Tibial nerve (tissue), 4 donors: ENCODE measurements at regions not wholly inside any gene's neighbourhood (a gene's known extent, or its start where the extent isn't known, plus 50 kb on each side); places are given as distances from the start of the nearest gene placed in this dataset.
"Not testable (repeated sequence)": the region's sequence is repeated elsewhere in the genome, so short reads cannot be mapped to it uniquely, and the experiment has no call there.

Source experiments
- DNase-seq, 2 donors: peaks; one replicate each; pipeline ENCODE4 v3.0.0-alpha.2; 2019; ENCODE audit warnings: low spot score in 2 of 2
- H3K27ac ChIP-seq, 4 donors: fragments of 200-600 bp; sonication (generic) in 3 of 4; one replicate each; pipeline ENCODE4 v1.5.1; 2017 to 2019; ENCODE audit warnings: mild to moderate bottlenecking in 1 of 4
- H3K27me3 ChIP-seq, 2 donors: fragments of 200-600 bp; sonication (generic) in 1 of 2; one replicate each; pipeline versions ENCODE4 v1.5.1 to v1.6.0; 2017 to 2019
- H3K36me3 ChIP-seq, 3 donors: fragments of 200-600 bp; sonication (generic); one replicate each; pipeline ENCODE4 v1.5.1; 2018 to 2019
- H3K4me1 ChIP-seq, 4 donors: fragments of 200-600 bp; sonication (generic) in 3 of 4; one replicate each; pipeline ENCODE4 v1.5.1; 2017 to 2019
- H3K4me3 ChIP-seq, 4 donors: fragments of 200-600 bp; sonication (generic) in 3 of 4; one replicate each; pipeline ENCODE4 v1.5.1; 2017 to 2019; ENCODE audit warnings: mild to moderate bottlenecking in 1 of 4, moderate library complexity in 1 of 4
- H3K9me3 ChIP-seq, 4 donors: fragments of 200-600 bp; sonication (generic) in 3 of 4; one replicate each; pipeline ENCODE4 v1.5.1; 2017 to 2019
- CTCF ChIP-seq, 5 experiments: fragments of 200-600 bp in 3 of 5; fragments of 450-650 bp in 2 of 5; sonication (generic) in 3 of 5; IDR thresholded peaks; one replicate each; pipeline ENCODE4 v1.5.1; 2016 to 2019; ENCODE audit warnings: antibody characterized with exemption in 5 of 5, mild to moderate bottlenecking in 3 of 5, moderate library complexity in 2 of 5
- EP300 ChIP-seq, 2 donors: sonication (generic); formaldehyde crosslinking; IDR thresholded peaks; one replicate each; pipeline ENCODE4 v1.6.1; 2017; ENCODE audit warnings: antibody characterized with exemption in 2 of 2, mild to moderate bottlenecking in 1 of 2
- POLR2A ChIP-seq, 2 donors: fragments of 450-650 bp; IDR thresholded peaks; one replicate each; pipeline ENCODE4 v1.6.1; 2017; ENCODE audit warnings: antibody characterized with exemption in 2 of 2, mild to moderate bottlenecking in 2 of 2, moderate library complexity in 2 of 2
- WGBS, 2 donors: methylation state at CpG; one replicate each; pipeline ENCODE4 v1.1.5; 2018; 5-methylcytosine and 5-hydroxymethylcytosine counted together

- Histone ChIP-seq H3K36me3 (peaks cover 0 to 3% (median 0%) of the 10 kb centered on the region in 3 donors), H3K9me3 (peaks cover 0 to 6% (median 0%) of the 10 kb centered on the region in 4 donors), H3K27ac (no peak overlapping the region), H3K27me3 (no peaks in the 10 kb centered on the region), H3K4me3 (no peak overlapping the region), H3K4me1 (no peaks in the 10 kb centered on the region)
- 89 to 94% methylated on average over 5 to 6 of the region's 6 CpGs for WGBS, 2 donors
- TF ChIP-seq EP300 (IDR thresholded peaks at IDR 0.05) (no peak), POLR2A (IDR thresholded peaks at IDR 0.05) (no peak), CTCF (IDR thresholded peaks at IDR 0.05) (no peak)
- no peak for DNase-seq
Observed at GRCh38 chr4:79247695-79248394, 78.0 kb downstream of the NAA11 start.

GRCh38 chr4:79245200-79245940 is 80.5 kb downstream of the NAA11 start:
- not testable (repeated sequence) for H3K4me1 ChIP-seq, H3K9me3 ChIP-seq, H3K36me3 ChIP-seq, H3K27me3 ChIP-seq, H3K4me3 ChIP-seq, DNase-seq, H3K27ac ChIP-seq
- 84 to 91% methylated on average over 16 to 25 of the region's 44 CpGs for WGBS, 2 donors

GRCh38 chr4:79241846-79242245 is 84.0 kb downstream of the NAA11 start:
- H3K4me1 ChIP-seq: no peaks in the 10 kb centered on the region

GRCh38 chr4:79237851-79238250 is 88.0 kb downstream of the NAA11 start:
- DNase-seq: no peak
- Histone ChIP-seq H3K27ac (no peak overlapping the region), H3K36me3 (no peaks in the 10 kb centered on the region), H3K27me3 (no peaks in the 10 kb centered on the region), H3K4me3 (no peak overlapping the region), H3K9me3 (no peaks in the 10 kb centered on the region), H3K4me1 (no peaks in the 10 kb centered on the region)
- WGBS, 2 donors: 23 to 31% methylated on average over 2 of the region's 2 CpGs
- TF ChIP-seq POLR2A (IDR thresholded peaks at IDR 0.05): no peak

More at GRCh38 chr4:79241846-79242245, 84.0 kb downstream of the NAA11 start:
- TF ChIP-seq POLR2A (IDR thresholded peaks at IDR 0.05): no peak
- TF ChIP-seq CTCF (IDR thresholded peaks at IDR 0.05): no peak
- no peak for TF ChIP-seq EP300 (IDR thresholded peaks at IDR 0.05)
- DNase-seq: no peak
- H3K4me3 ChIP-seq: no peak overlapping the region
- H3K9me3 ChIP-seq: peaks cover 0 to 6% (median 0%) of the 10 kb centered on the region in 4 donors
- peaks cover 0 to 3% (median 0%) of the 10 kb centered on the region in 3 donors for H3K36me3 ChIP-seq
- WGBS, 2 donors: 44 to 51% methylated on average over 3 of the region's 3 CpGs
- no peaks in the 10 kb centered on the region for H3K27me3 ChIP-seq
- no peak overlapping the region for H3K27ac ChIP-seq

- H3K9me3 ChIP-seq: no peaks in the 10 kb centered on the region
- H3K4me3 ChIP-seq: no peak overlapping the region
- TF ChIP-seq EP300 (IDR thresholded peaks at IDR 0.05) (no peak), CTCF (IDR thresholded peaks at IDR 0.05) (no peak), POLR2A (IDR thresholded peaks at IDR 0.05) (no peak)
- 56 to 73% methylated on average over 1 of the region's 1 CpG for WGBS, 2 donors
- H3K27me3 ChIP-seq: no peaks in the 10 kb centered on the region
- H3K4me1 ChIP-seq: no peaks in the 10 kb centered on the region
- no peaks in the 10 kb centered on the region for H3K36me3 ChIP-seq
- DNase-seq: no peak
- H3K27ac ChIP-seq: no peak overlapping the region
Observed at GRCh38 chr4:79236785-79237184, 89.1 kb downstream of the NAA11 start.

GRCh38 chr4:79235095-79235494 is 90.8 kb downstream of the NAA11 start:
- TF ChIP-seq EP300 (IDR thresholded peaks at IDR 0.05) (no peak), CTCF (IDR thresholded peaks at IDR 0.05) (no peak), POLR2A (IDR thresholded peaks at IDR 0.05) (no peak)
- H3K4me3 ChIP-seq: no peak overlapping the region
- DNase-seq: no peak
- H3K27ac ChIP-seq: no peak overlapping the region
- no peaks in the 10 kb centered on the region for H3K9me3 ChIP-seq
- no peaks in the 10 kb centered on the region for H3K27me3 ChIP-seq
- no peaks in the 10 kb centered on the region for H3K36me3 ChIP-seq
- H3K4me1 ChIP-seq: no peaks in the 10 kb centered on the region
- 86 to 94% methylated on average over 4 of the region's 4 CpGs for WGBS, 2 donors
